Esophagus muscularis mucosa (tissue), 4 donors: ENCODE measurements at regions not wholly inside any gene's neighbourhood (a gene's known extent, or its start where the extent isn't known, plus 50 kb on each side); places are given as distances from the start of the nearest gene placed in this dataset.
A peak's percentile ranks its signal among the peaks of the same experiment; 100 is the strongest.

Source experiments
- DNase-seq: peaks from one replicate; pipeline ENCODE4 v3.0.0-alpha.2; 2017; ENCODE audit errors: extremely low spot score
- H3K27ac ChIP-seq, 4 donors: fragments of 200-600 bp; sonication (generic); replicated peaks in 1 of 4; 1 replicate in 3 of 4; 2 replicates in 1 of 4; pipeline ENCODE4 v1.5.1; 2016 to 2019; ENCODE audit warnings: mild to moderate bottlenecking in 1 of 4
- H3K27me3 ChIP-seq, 4 donors: fragments of 200-600 bp; sonication (generic); one replicate each; pipeline versions ENCODE4 v1.5.1 to v1.6.0; 2016 to 2019
- H3K36me3 ChIP-seq, 4 donors: fragments of 200-600 bp; sonication (generic); one replicate each; pipeline ENCODE4 v1.5.1; 2016 to 2019
- H3K4me1 ChIP-seq, 4 donors: fragments of 200-600 bp; sonication (generic); one replicate each; pipeline ENCODE4 v1.5.1; 2016 to 2019
- H3K4me3 ChIP-seq, 4 donors: fragments of 200-600 bp; sonication (generic); 1 replicate in 2 of 4; 2 replicates in 2 of 4; pipeline ENCODE4 v1.5.1; 2016 to 2019; ENCODE audit warnings: mild to moderate bottlenecking in 4 of 4, moderate library complexity in 1 of 4
- H3K9me3 ChIP-seq, 4 donors: fragments of 200-600 bp; sonication (generic); 1 replicate in 3 of 4; 2 replicates in 1 of 4; pipeline ENCODE4 v1.5.1; 2016 to 2019
- CTCF ChIP-seq, 3 experiments: fragments of 200-600 bp in 2 of 3; fragments of 450-650 bp in 1 of 3; sonication (generic) in 2 of 3; IDR thresholded peaks; one replicate each; pipeline ENCODE4 v1.5.1; 2017 to 2019; ENCODE audit warnings: antibody characterized with exemption in 3 of 3, mild to moderate bottlenecking in 2 of 3, moderate library complexity in 1 of 3
- EP300 ChIP-seq: sonication (generic); formaldehyde crosslinking; IDR thresholded peaks from one replicate; pipeline ENCODE4 v1.6.1; 2017; ENCODE audit warnings: antibody characterized with exemption
- POLR2A ChIP-seq: fragments of 450-650 bp; IDR thresholded peaks from one replicate; pipeline ENCODE4 v1.6.1; 2017; ENCODE audit warnings: antibody characterized with exemption, moderate library complexity, mild to moderate bottlenecking, low read depth
- POLR2AphosphoS5 ChIP-seq, 2 donors: sonication (generic); formaldehyde crosslinking; IDR thresholded peaks; one replicate each; pipeline ENCODE4 v1.6.1; 2017; ENCODE audit warnings: antibody characterized with exemption in 2 of 2
- WGBS: methylation state at CpG from one replicate; pipeline ENCODE4 v1.1.5; 2018; 5-methylcytosine and 5-hydroxymethylcytosine counted together
- intact Hi-C: fragments of 100-400 bp; cut with DNase I; formaldehyde crosslinking; loops from one replicate; pipeline ENCODE4 v1.15.1; 2023

- DNase-seq: no peak
- Histone ChIP-seq H3K36me3 (no peaks in the 10 kb centered on the region), H3K27me3 (no peaks in the 10 kb centered on the region), H3K4me3 (no peak overlapping the region), H3K27ac (peak overlapping the region; percentile 78 to 82 (median 82)), H3K4me1 (peaks cover 32 to 40% (median 38%) of the 10 kb centered on the region in 4 donors), H3K9me3 (no peaks in the 10 kb centered on the region)
- 97% methylated on average over 20 of the region's 28 CpGs for WGBS
- intact Hi-C loops: loop anchor here (10.0 kb wide), 1 partner anchor 515 kb away; the partner anchor contains the start of gene NAPG
- no peak for TF ChIP-seq EP300
- TF ChIP-seq POLR2A: no peak
- TF ChIP-seq CTCF (IDR thresholded peaks at IDR 0.05): no peak
- no peak for TF ChIP-seq POLR2AphosphoS5 (IDR thresholded peaks at IDR 0.05)
These were observed 95.7 kb downstream of the VAPA start for GRCh38 chr18:10009321-10010144.

GRCh38 chr18:10010611-10011015 lies 96.8 kb downstream of the VAPA start:
- Histone ChIP-seq H3K27ac (peak overlapping the region; percentile 78 to 82 (median 82)), H3K4me1 (peaks cover 37 to 48% (median 43%) of the 10 kb centered on the region in 4 donors), H3K36me3 (no peaks in the 10 kb centered on the region), H3K4me3 (no peak overlapping the region), H3K9me3 (no peaks in the 10 kb centered on the region), H3K27me3 (no peaks in the 10 kb centered on the region)
- intact Hi-C loops: no loop called here
- no peak for DNase-seq
- 10% methylated on average over 4 of the region's 6 CpGs for WGBS
- TF ChIP-seq EP300 (peak; percentile 88), POLR2A (no peak), POLR2AphosphoS5 (IDR thresholded peaks at IDR 0.05) (peak; percentile 88 to 93), CTCF (IDR thresholded peaks at IDR 0.05) (no peak)

- H3K9me3 ChIP-seq: no peaks in the 10 kb centered on the region
- DNase-seq: no peak
- 79% methylated on average over 4 of the region's 4 CpGs for WGBS
- no peak overlapping the region for H3K4me3 ChIP-seq
- intact Hi-C loops: no loop called here
- H3K27me3 ChIP-seq: no peaks in the 10 kb centered on the region
- H3K4me1 ChIP-seq: peaks cover 41 to 52% (median 47%) of the 10 kb centered on the region in 4 donors
- no peaks in the 10 kb centered on the region for H3K36me3 ChIP-seq
- peak overlapping the region; percentile 78 to 82 (median 82) for H3K27ac ChIP-seq
- TF ChIP-seq POLR2AphosphoS5 (IDR thresholded peaks at IDR 0.05) (no peak), POLR2A (no peak), CTCF (IDR thresholded peaks at IDR 0.05) (no peak), EP300 (no peak)
These were observed 97.2 kb downstream of the VAPA start for GRCh38 chr18:10011061-10011460.

GRCh38 chr18:10011751-10012150 lies 97.9 kb downstream of the VAPA start:
- H3K9me3 ChIP-seq: no peaks in the 10 kb centered on the region
- peak overlapping the region; percentile 78 to 82 (median 82) for H3K27ac ChIP-seq
- DNase-seq: no peak
- H3K27me3 ChIP-seq: no peaks in the 10 kb centered on the region
- no peaks in the 10 kb centered on the region for H3K36me3 ChIP-seq
- 91% methylated on average over 2 of the region's 2 CpGs for WGBS
- no peak overlapping the region for H3K4me3 ChIP-seq
- no peak for TF ChIP-seq POLR2AphosphoS5 (IDR thresholded peaks at IDR 0.05)
- TF ChIP-seq POLR2A: no peak
- no peak for TF ChIP-seq CTCF (IDR thresholded peaks at IDR 0.05)
- TF ChIP-seq EP300: no peak
- intact Hi-C loops: no loop called here
- H3K4me1 ChIP-seq: peaks cover 40 to 54% (median 45%) of the 10 kb centered on the region in 4 donors
